Upper lobe of left lung (tissue), 6 donors: ENCODE measurements at regions not wholly inside any gene's neighbourhood (a gene's known extent, or its start where the extent isn't known, plus 50 kb on each side); places are given as distances from the start of the nearest gene placed in this dataset.

Source experiments
- ATAC-seq, 2 donors: fragments of 200-7000 bp; cut with Tn5 transposase; one replicate each; pipeline ENCODE4 v1.9.1; 2022; ENCODE audit warnings: mild to moderate bottlenecking in 2 of 2, moderate library complexity in 2 of 2; ENCODE audit not compliant: low FRiP score in 2 of 2
- DNase-seq, 2 donors: peaks; one replicate each; pipeline ENCODE4 v3.0.0-alpha.2; 2019 to 2020
- H3K27ac ChIP-seq, 4 donors: fragments of 200-600 bp; sonication (generic); one replicate each; pipeline ENCODE4 v1.5.1; 2016 to 2019
- H3K27me3 ChIP-seq, 4 donors: fragments of 200-600 bp; sonication (generic); one replicate each; pipeline ENCODE4 v1.5.1; 2017 to 2019
- H3K36me3 ChIP-seq, 4 donors: fragments of 200-600 bp; sonication (generic); one replicate each; pipeline ENCODE4 v1.5.1; 2016 to 2019
- H3K4me1 ChIP-seq, 4 donors: fragments of 200-600 bp; sonication (generic); one replicate each; pipeline ENCODE4 v1.5.1; 2018 to 2019
- H3K4me3 ChIP-seq, 4 donors: fragments of 200-600 bp; sonication (generic); one replicate each; pipeline ENCODE4 v1.5.1; 2017 to 2019; ENCODE audit warnings: mild to moderate bottlenecking in 2 of 4, moderate library complexity in 1 of 4
- H3K9me3 ChIP-seq, 4 donors: fragments of 200-600 bp; sonication (generic); one replicate each; pipeline ENCODE4 v1.5.1; 2018 to 2019
- EP300 ChIP-seq, 4 donors: sonication (generic); formaldehyde crosslinking; IDR thresholded peaks; one replicate each; pipeline ENCODE4 v1.5.1; 2017; ENCODE audit warnings: antibody characterized with exemption in 4 of 4, control low read depth in 2 of 4
- POLR2A ChIP-seq, 4 donors: fragments of 450-650 bp; IDR thresholded peaks; one replicate each; pipeline ENCODE4 v1.5.1; 2016 to 2017; ENCODE audit warnings: antibody characterized with exemption in 4 of 4, mild to moderate bottlenecking in 2 of 4
- POLR2AphosphoS5 ChIP-seq, 2 donors: sonication (generic); formaldehyde crosslinking; IDR thresholded peaks; one replicate each; pipeline ENCODE4 v1.5.1; 2017; ENCODE audit warnings: antibody characterized with exemption in 2 of 2
- WGBS, 2 donors: methylation state at CpG; one replicate each; pipeline ENCODE4 v1.1.5; 2017 to 2018; 5-methylcytosine and 5-hydroxymethylcytosine counted together
- TF ChIP-seq, protein P1 (sequence below), 6 experiments: fragments of 450-650 bp in 4 of 6; fragments of 200-600 bp in 2 of 6; sonication (generic) in 2 of 6; IDR thresholded peaks; one replicate each; pipeline ENCODE4 v1.5.1; 2016 to 2019; ENCODE audit warnings: antibody characterized with exemption in 6 of 6
- donor health status: DM: no; HTN: no; CAD: no; lungs with moderate emphysema.
- donor health status: DM: no; HTN: yes; CAD: no; lungs with severe emphysema.

DNA sequence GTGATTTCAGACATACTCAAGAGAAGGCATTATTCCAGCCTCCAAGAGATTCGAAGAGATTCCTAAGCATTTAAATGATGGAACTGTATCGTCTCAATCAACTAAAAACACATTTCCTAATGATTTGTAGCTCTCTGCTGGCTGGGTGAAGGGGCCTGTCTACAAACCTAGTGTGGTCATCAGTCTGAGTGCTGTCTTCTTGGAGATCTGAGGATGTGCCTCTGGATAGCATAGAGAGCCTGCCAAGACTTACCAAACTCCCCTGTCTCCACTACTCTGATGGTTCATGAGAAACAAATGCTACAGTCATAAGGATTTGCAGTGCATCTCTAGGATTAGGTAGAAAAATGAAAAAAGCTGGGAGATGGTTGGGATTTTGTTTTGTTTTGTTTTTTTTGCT lies 176.9 kb upstream of the CITED2 start:
- Histone ChIP-seq H3K4me3 (no peak overlapping the region), H3K36me3 (no peaks in the 10 kb centered on the region), H3K4me1 (peaks cover 3 to 13% (median 10%) of the 10 kb centered on the region in 4 donors), H3K27ac (no peak overlapping the region), H3K9me3 (no peaks in the 10 kb centered on the region), H3K27me3 (no peaks in the 10 kb centered on the region)
- TF ChIP-seq EP300 (IDR thresholded peaks at IDR 0.05) (no peak), POLR2A (IDR thresholded peaks at IDR 0.05) (no peak), POLR2AphosphoS5 (IDR thresholded peaks at IDR 0.05) (no peak)
- TF ChIP-seq, protein P1, sequence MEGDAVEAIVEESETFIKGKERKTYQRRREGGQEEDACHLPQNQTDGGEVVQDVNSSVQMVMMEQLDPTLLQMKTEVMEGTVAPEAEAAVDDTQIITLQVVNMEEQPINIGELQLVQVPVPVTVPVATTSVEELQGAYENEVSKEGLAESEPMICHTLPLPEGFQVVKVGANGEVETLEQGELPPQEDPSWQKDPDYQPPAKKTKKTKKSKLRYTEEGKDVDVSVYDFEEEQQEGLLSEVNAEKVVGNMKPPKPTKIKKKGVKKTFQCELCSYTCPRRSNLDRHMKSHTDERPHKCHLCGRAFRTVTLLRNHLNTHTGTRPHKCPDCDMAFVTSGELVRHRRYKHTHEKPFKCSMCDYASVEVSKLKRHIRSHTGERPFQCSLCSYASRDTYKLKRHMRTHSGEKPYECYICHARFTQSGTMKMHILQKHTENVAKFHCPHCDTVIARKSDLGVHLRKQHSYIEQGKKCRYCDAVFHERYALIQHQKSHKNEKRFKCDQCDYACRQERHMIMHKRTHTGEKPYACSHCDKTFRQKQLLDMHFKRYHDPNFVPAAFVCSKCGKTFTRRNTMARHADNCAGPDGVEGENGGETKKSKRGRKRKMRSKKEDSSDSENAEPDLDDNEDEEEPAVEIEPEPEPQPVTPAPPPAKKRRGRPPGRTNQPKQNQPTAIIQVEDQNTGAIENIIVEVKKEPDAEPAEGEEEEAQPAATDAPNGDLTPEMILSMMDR (IDR thresholded peaks at IDR 0.05) = no peak
- no peak for ATAC-seq
- WGBS, 2 donors = 96 to 100% methylated on average over 2 of the region's 2 CpGs
- DNase-seq = no peak

DNA sequence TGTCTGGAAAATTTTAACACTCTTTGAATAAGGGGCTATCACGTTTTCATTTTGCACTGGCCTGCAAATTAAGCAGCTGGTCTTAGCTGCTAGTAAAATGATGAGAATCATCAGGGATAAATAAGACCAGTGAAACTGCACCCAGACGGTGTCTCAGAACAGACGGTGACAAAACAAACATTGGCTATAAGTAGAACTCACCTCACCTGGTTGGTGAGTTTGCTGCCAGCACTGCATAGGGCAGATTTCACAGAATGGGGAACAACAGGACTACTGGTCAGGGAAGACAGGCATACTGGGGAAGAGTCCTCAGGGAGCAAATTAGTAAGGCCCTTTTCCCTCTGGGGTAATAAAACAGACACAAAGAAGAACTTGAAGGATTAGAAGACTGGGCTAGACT lies 175.9 kb upstream of the CITED2 start:
- ATAC-seq = no peak
- H3K4me1 ChIP-seq = peaks cover 9 to 23% (median 16%) of the 10 kb centered on the region in 4 donors
- no peaks in the 10 kb centered on the region for H3K9me3 ChIP-seq
- TF ChIP-seq, protein P1 (IDR thresholded peaks at IDR 0.05) = no peak
- TF ChIP-seq POLR2AphosphoS5 (IDR thresholded peaks at IDR 0.05) (no peak), POLR2A (IDR thresholded peaks at IDR 0.05) (no peak), EP300 (IDR thresholded peaks at IDR 0.05) (no peak)
- H3K27ac ChIP-seq = no peak overlapping the region
- DNase-seq = no peak
- H3K36me3 ChIP-seq = no peaks in the 10 kb centered on the region
- 81 to 87% methylated on average over 3 of the region's 3 CpGs for WGBS, 2 donors
- H3K4me3 ChIP-seq = no peak overlapping the region
- no peaks in the 10 kb centered on the region for H3K27me3 ChIP-seq

DNA sequence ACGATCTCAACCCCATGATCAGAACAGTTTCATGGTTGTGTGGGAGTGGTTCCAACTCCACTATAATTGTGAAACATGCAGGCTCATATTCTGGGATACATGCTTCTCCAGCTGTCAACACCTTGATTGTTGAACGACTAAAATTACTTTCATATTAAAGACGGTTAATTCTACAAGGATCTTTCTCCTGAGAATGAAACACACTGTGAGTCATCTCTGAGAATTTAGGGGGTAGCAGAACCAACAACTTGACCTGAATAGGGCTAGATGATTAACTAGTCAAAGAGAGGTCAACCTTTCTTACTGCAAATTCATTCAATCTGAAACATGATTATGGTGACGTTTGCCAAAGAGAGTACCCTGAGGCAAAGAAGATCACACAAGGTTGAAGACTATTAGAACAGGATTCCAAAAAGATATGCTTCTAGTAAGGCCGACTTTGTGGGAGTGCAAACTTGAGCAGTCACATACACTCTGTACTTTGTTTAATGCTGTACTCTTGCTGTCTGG lies 175.2 kb upstream of the CITED2 start:
- Histone ChIP-seq H3K4me3 (no peak overlapping the region), H3K27ac (no peak overlapping the region), H3K27me3 (no peaks in the 10 kb centered on the region), H3K9me3 (no peaks in the 10 kb centered on the region), H3K4me1 (peaks cover 9 to 30% (median 18%) of the 10 kb centered on the region in 4 donors), H3K36me3 (no peaks in the 10 kb centered on the region)
- DNase-seq (no peak), ATAC-seq (no peak)
- TF ChIP-seq POLR2AphosphoS5 (IDR thresholded peaks at IDR 0.05) (no peak), POLR2A (IDR thresholded peaks at IDR 0.05) (no peak), EP300 (IDR thresholded peaks at IDR 0.05) (no peak)
- TF ChIP-seq, protein P1 (IDR thresholded peaks at IDR 0.05) = no peak
- 81 to 82% methylated on average over 5 of the region's 5 CpGs for WGBS, 2 donors

DNA sequence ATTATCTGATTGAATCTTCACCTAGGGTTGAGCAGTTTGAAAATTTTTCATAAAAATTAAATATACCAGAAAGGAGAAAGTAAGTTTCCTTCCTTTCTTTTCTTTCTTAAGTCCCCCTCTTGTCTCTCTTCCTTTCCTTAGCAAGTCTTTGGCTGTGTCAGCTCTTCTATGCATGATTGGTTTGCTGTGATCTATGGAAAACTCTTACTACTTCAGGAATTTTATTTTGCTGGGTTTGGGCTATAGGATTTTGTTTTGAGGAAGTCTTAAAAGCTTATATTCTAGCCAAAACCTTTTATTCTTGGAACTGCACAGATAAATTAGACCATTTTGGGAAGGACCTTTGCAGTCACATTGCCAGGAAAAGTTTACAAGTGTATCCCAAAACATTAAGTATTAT lies 173.4 kb upstream of the CITED2 start:
- H3K27ac ChIP-seq = no peak overlapping the region

More for the DNA sequence above, 173.4 kb upstream of the CITED2 start:
- no peak for ATAC-seq
- Histone ChIP-seq H3K27me3 (no peaks in the 10 kb centered on the region), H3K4me1 (peaks cover 9 to 30% (median 18%) of the 10 kb centered on the region in 4 donors), H3K36me3 (no peaks in the 10 kb centered on the region), H3K4me3 (no peak overlapping the region), H3K9me3 (no peaks in the 10 kb centered on the region)
- no peak for DNase-seq
- TF ChIP-seq EP300 (IDR thresholded peaks at IDR 0.05) = no peak
- no peak for TF ChIP-seq POLR2A (IDR thresholded peaks at IDR 0.05)
- no peak for TF ChIP-seq POLR2AphosphoS5 (IDR thresholded peaks at IDR 0.05)
- TF ChIP-seq, protein P1 (IDR thresholded peaks at IDR 0.05) = no peak
